ENCODE measurements at regions not wholly inside any gene's neighbourhood (a gene's known extent, or its start where the extent isn't known, plus 50 kb on each side); places are given as distances from the start of the nearest gene placed in this dataset.

DNA sequence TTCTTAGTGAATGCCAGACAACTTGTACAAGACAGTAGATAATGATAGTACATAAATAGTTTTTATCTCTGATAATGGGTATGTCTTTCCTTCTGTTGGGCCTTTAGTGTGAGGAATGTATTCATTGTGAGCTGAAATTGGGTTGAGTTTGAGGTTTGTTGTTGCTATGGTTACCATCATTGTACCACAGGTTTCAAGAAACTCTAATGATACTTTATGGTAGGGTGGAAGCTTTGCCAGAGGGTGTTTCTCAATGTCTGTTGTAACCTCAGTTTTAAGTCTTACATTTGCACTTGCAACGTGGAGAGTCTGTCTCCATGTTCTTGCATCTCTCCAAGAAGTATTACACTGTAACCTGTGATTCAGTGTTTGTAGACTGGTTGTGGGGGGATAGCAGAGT lies 1550.1 kb downstream of the MAT2B start:
- TF ChIP-seq CTCF (IDR thresholded peaks at IDR 0.05 in 4 of 5, conservative IDR thresholded peaks at IDR 0.05 in 1 of 5) = no peak
- TF ChIP-seq POLR2A (IDR thresholded peaks at IDR 0.05) = no peak

All from gastrocnemius medialis (tissue), 4 donors.